H1 (cell line): ENCODE measurements at regions not wholly inside any gene's neighbourhood (a gene's known extent, or its start where the extent isn't known, plus 50 kb on each side); places are given as distances from the start of the nearest gene placed in this dataset.

Experiments
- CBX8 ChIP-seq: fragments of 300-800, 300-1000 bp; sonication (generic); IDR thresholded peaks from 2 replicates; pipeline ENCODE4 v1.7.1; 2016; ENCODE audit warnings: low read depth, low read length, borderline replicate concordance
- GABPA ChIP-seq: IDR thresholded peaks from 2 replicates; pipeline ENCODE4 v1.6.1; 2011; ENCODE audit warnings: mild to moderate bottlenecking, low read length, moderate library complexity, borderline replicate concordance; ENCODE audit not compliant: insufficient read depth

DNA sequence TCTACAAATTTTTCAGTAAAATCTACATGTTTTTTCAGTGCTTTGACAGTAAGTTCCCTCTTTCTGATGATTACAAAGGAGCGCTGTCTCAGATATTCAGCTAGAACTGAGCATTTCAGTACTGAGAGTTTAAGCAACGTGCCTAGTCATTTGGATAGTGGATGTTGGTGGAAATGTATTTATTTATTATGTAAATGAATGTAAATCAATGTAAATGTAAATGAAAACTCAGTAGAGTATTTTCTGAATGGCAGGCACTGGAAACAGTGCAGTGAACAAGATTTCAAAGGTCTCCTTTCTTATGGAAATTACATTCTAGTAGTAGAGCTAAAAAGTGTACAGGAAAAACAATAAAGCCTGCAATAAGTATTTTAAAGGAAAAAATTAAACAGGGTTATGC is 370.2 kb upstream of the SPANXN4 start (continued):
- TF ChIP-seq GABPA, result no peak
- no peak for TF ChIP-seq CBX8
